Activated CD8-positive, alpha-beta memory T cell treated with anti-CD3 and anti-CD28 coated beads for 36 hours (primary cell): ENCODE measurements at regions not wholly inside any gene's neighbourhood (a gene's known extent, or its start where the extent isn't known, plus 50 kb on each side); places are given as distances from the start of the nearest gene placed in this dataset.
"Not testable (repeated sequence)": the region's sequence is repeated elsewhere in the genome, so short reads cannot be mapped to it uniquely, and the experiment has no call there.

Experiments used
- CTCF ChIA-PET: fragments of 350-600 bp; sonication (Branson Sonifier 250); formaldehyde crosslinking; loops from one replicate; lab custom pipeline; 2021; ENCODE audit warnings: antibody characterized with exemption; lab: Charles Lee
- POLR2A ChIA-PET: fragments of 350-600 bp; sonication (Branson Sonifier 250); formaldehyde crosslinking; loops from one replicate; lab custom pipeline; 2021; ENCODE audit warnings: antibody characterized with exemption; lab: Charles Lee

DNA sequence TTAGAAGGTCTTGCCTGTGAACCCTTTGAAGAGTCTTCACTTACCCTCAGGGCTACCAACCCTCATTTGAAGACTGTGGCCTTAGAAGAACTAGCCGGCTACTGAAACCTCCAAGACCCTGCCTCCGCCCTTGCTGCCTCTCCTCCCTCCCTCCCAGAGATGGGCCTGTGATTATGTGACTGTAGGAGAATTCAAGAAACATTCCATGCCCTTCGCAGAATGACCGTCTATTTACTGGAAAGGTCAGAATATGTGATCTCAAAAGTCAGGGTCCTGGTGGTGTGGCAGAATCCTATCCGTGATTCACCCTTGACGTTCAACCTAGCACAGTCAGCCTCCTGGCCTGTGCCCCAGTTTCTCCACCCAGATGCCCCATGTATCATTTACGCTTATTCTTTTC is 109.6 kb downstream of the CTNND1 start:
- POLR2A ChIA-PET: no interaction called here
- CTCF ChIA-PET: no interaction called here

DNA sequence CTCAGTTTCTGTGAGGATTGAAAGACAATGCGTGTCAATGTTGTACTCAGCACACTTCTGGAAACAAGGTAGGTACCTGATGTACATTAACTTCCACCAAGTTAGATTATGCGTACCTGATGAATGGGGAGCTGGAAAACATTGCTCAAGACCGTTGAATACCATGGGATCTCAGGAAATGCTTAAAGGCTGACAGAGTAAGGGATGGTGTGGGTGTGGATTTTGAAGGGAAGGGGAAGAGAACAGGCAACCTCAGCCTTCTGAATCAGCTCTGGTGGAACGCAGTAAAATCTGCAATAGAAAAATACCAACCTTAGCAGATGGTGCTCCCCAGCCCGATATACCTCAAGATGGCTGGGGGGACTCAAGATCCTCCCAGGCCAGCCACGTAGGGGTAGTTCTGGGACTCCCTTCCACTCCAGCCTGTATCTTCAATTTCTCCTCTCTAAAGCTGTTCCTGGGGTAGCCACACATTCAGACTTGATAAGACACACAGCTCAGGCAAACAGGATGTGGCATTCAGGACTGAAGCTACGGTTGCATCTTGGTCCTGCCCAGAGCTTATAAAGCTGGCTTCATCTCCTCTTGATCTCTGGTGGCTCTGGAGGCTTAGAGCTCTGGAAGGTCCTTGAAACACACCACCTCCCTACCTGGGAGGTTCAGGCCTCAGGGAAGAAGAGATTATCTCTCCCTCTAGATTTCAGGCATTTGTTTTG is 111.8 kb downstream of the CTNND1 start:
- CTCF ChIA-PET: no interaction called here
- POLR2A ChIA-PET: no interaction called here

DNA sequence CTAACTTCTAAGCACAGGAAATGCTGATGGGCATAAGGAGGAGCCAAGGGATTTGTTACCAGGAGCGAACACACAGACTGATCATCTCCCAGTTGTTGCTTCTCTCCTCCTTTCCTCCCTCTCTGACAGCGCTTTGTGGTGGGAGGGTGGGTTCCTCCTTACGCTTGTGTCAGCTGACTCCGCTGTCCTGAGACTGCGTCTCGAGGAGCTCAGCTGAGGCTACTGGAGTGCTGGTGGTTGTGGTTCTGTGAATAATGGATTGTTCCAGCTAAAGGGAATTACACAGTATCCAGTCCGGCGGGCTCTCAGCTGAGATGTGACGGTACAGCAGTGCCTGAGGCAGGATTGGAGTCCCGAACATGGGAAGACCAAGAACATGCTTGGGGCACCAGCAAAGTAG is 113.4 kb downstream of the CTNND1 start:
- POLR2A ChIA-PET: no interaction called here
- CTCF ChIA-PET: no interaction called here

DNA sequence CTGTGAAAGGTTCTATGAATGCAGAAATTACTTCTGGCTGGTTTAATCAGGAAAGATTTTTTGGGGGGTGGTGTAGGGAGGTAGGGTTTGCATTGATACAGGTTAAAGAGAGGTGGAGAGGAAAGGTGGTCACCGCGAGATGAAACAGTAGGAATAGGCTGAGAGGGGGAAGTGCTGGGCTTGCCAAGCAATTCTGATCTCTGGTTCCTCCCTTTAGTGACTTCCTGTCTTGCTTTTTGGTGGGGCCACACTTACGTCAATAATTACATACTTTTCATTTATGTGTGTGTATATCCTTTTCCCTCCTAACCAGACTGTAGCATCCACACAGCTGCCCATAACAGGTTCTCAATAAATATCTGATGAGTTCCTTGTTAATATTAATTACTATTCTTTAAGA is 120.0 kb downstream of the CTNND1 start:
- CTCF ChIA-PET: no interaction called here
- POLR2A ChIA-PET: no interaction called here

DNA sequence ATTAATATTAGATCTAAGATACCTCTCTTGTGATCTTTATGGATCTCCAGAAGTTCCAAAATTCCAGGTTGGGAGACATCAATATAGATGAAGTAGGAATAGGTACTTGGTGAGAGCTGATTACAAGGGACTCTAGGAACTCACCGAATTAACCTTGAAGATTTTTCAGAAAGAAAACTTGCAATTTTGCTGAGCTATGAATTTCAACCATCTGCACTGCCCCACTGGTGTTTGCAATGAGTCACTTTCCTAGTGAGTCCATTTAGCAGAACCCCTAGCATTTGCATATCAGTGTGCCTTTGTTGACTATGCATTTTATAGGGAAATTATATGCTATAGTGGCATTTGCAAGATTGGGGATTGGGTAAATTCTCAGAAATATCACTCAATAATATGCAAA is 122.0 kb downstream of the CTNND1 start:
- POLR2A ChIA-PET: interaction anchor here (0.7 kb wide), 1 partner anchor 1141 kb away, joined by 3 read pairs; no protein-coding TSS in a partner anchor
- CTCF ChIA-PET: no interaction called here

DNA sequence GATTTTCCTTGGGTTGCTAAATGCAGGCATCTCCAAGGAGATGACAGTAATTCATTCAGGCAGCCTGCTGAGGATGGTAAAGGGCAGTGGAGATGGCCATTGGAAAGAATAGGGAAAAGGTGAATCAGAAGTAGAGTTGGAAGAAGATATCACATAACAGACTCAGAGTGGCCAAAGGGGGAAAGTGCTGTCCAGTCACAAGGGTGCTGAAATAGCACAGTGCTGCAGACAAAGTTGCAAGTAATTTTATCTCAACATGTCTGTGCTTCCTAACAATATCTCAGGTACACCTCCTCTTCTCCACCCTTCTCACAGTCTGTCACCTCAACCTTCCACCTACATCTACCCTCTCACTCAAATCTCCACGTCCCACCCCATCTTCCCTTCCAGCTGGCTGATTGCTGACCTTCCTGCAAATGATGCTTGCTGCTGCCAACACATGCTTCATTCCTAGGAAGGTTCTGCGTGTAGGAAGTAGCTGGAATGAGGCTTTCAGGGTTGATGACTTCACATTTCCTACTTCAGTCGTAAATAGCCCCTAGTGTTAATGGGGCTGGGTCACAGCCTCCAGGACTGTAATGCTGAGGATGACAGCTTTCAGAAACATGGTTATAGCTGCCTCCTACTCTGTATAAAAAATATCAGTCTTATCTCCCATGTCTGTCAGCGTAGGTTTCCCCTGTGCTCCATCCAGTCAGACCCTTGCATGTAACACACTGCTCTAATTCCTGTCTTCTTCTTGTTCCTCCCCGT is 123.9 kb downstream of the CTNND1 start:
- ChIA-PET POLR2A (no interaction called here), CTCF (no interaction called here)

DNA sequence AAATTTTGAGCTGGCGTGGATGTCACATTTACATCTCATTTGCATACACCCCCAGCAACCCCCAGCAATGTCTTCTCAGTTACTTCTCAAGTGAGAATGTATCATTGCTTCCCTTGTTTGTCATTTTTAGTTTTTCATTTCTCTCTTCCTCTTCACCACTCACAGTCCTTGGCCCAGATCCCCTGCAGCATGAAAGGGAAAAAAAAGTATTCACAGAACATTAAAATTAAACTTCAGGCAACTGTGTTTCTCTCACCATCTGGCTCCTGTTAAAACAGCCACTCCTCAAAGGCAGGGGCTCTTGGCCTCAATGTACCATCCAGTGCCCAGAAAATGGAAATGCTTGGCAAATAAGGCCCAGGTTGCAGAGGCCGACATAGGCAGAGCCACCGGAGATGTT is 126.8 kb downstream of the CTNND1 start:
- ChIA-PET POLR2A (no interaction called here), CTCF (interaction anchor here (0.7 kb wide), 1 partner anchor 548 kb away, joined by 3 read pairs; no protein-coding TSS in a partner anchor)

DNA sequence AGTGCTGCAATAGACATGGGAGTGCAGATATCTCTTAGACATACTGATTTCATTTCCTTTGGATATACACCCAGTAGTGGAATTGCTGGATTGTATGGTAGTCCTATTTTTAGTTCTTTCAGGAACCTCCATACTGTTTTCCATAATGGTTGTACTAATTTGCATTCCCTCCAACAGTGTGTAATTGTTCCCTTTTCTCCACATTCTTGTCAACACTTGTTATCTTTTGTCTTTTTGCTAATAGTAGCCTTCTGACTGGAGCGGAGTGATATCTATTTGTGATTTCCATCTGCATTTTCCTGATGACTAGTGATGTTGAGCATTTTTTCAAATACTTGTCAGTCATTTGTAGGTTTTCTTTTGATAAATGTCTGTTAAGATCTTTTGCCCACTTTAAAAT is 128.9 kb downstream of the CTNND1 start:
- POLR2A ChIA-PET: no interaction called here
- CTCF ChIA-PET: no interaction called here

DNA sequence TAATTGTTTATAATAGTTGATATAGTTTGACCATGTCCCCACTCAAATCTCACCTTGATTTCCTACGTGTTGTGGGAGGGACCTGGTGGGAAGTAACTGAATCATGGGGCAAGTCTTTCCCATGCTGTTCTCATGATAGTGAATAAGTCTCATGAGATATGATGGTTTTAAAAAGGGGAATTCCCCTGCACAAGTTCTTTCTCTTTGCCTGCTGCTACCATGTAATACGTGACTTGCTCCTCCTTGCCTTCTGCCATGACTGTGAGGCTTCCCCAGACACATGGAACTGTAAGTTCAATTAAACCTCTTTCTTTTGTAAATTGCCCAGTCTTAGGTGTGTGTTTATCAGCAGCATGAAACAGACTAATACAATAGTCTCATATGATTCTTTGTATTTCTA is 130.5 kb upstream of the OR9Q1 start:
- CTCF ChIA-PET, POLR2A ChIA-PET: not testable (repeated sequence)

DNA sequence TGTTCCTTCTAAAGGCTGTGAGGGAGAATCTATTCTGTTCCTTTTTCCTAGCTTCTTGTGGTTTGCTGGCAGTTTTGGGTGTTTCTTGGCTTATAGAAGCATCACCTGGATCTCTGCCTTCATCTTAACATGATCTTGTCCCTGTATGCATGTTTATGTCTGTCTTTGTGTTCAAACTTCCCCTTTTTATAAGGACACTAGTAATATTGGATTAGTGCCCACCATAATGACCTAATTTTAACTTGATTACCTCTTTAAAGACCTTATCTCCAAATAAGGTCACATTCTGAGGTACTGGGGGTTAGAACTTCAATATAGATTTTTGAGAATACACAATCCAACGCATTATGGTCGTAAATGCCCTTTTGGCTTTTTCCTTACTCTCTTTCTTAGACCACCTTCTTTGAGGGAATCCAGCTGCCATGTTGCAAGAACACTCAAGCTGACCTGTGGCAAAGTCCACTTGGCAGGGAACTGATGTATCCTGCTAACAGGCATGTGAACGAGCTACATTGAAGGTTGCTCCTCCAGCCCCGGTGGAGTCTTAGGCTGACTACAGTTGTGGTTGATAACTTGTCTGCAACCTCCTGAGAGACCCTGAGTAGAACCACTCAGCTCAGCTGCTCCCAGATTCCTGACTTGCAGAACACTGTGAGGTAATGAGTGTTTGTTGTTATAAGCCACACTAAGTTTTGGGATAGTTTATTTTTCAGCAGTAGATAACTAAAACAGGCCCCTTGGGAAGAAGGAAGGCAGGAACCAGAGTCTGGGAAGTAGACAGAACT is 127.1 kb upstream of the OR9Q1 start:
- ChIA-PET CTCF (no interaction called here), POLR2A (interaction anchor here (0.6 kb wide), 1 partner anchor 89 kb away, joined by 3 read pairs; no protein-coding TSS in a partner anchor)

DNA sequence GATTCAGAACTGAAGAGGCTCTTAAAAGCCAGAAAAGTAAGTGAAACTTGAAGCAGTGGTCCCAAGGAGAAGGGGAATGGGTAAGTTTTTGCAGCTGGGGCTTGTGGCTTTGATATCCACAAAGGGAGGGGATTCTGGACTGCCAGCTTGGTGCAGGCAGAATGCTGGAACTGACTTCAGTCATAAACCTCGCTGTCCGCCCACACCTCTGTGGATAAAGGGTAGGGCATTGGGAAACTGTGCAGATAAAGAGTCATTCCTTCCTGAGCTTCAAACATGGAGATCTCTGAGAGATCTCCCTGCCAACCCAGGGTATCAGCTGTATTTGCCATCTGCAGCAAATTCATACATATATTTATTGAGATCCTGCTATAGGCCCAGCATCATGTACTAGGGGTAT is 124.3 kb upstream of the OR9Q1 start:
- POLR2A ChIA-PET: no interaction called here
- CTCF ChIA-PET: no interaction called here

DNA sequence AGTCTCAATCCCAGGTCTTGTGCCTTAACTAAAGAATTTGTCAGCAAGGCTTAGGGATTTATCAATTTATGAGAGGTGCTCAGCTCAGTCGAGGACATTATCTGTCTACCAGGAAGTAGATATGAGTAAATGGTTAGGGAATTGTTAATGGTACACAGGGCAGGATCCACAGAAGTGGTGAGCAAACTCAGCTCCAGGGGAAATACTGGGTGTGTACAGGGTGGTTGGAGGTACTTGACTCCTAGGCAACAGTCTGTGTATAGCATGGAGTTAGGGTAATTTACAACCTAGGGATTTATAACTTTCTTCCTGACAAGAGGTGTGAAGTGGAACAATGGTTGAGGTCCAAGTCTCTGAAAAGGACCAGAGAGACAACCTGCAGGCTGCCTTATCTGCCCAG is 123.4 kb upstream of the OR9Q1 start:
- POLR2A ChIA-PET: no interaction called here
- CTCF ChIA-PET: interaction anchor here (0.7 kb wide), 1 partner anchor 18 kb away, joined by 3 read pairs; no protein-coding TSS in a partner anchor

DNA sequence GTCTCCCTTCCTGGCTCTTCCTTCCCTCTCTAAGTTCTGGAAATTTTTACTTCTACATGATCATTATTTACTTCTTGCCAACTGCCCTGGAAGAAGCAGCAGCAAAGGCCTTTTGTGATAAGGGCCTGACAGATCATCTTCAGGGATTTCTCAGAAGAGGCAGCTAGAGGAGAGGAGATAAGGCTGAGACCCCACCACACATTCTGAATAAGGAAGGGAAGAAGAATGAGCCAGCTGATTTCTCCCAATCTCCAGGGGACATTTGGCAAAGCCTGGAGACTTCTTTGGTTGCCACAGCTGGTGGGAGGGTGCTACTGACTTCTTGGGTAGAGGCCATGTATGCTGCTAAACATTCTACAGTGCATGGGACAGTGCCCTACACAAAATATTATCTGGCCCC is 122.4 kb upstream of the OR9Q1 start:
- POLR2A ChIA-PET: no interaction called here
- CTCF ChIA-PET: no interaction called here

DNA sequence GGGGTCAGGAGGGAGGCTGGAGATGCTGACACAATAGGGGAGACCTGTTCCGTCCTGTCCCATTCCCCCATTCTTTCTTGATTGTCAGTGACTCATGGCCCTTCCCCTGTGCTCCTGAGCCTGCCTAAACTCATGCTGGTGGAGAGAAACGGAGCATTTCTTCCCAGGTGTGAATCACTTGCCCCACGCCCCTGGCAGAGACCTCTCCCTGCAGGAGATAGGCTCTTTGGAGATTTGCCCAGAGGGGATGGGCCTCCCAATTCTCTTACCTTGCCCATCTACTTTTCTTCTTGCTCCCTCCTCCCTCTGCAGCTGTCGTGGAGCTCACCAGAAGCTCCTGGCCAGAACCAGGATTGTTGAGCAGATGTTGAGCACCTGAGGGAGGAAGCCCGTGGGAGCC is 121.9 kb upstream of the OR9Q1 start:
- CTCF ChIA-PET: no interaction called here
- POLR2A ChIA-PET: no interaction called here

DNA sequence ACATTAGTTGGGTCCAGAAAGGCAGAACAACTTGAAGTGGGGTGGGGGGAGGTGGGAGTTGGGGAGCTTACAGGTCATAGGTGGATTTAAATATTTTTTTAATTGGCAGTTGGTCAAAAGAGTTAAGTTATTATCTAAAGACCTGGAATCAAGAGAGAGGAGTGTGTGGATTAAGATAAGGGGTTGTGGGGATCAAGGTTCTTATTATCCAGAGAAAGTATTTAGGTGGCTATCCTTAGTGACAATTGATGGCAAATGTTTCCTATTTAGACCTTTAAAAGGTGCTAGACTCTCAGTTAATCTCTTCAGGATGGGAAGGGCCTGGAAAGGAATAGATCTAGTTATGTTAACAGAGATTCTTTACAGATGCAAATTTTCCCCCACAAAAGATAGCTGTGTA is 120.7 kb upstream of the OR9Q1 start:
- ChIA-PET POLR2A (no interaction called here), CTCF (no interaction called here)

DNA sequence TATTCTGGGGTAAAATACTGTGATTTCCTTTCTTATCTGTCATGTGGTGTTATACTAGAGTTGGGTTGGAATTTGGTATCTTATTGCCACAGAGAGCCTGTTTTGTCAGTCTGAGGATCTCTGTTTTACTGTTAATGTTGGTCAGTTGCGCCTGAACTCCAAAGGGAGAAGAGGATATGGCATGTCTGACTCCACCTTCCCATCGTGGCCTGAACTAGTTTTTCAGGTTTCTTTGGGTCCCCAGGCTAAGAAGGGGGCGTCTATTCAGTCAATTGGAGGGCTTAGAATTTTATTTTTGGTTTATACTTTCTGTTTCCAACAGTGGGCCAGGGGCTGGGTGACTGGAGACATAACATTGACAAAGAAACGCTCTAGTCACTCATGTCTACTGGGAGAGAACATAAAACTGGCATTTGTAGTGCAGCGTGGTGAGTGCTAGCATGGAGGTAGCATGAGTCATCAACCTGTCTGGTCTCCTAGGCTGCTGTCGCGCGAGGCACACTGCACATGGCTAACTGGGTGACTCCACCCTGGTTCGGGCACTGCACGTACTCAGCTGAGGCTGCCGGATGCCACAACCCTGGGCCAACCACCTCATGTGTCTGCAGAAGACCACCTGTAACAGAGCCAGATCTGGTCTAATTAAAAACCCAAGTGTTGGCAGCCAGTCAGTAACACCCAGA is 120.1 kb upstream of the OR9Q1 start:
- ChIA-PET POLR2A (no interaction called here), CTCF (no interaction called here)

DNA sequence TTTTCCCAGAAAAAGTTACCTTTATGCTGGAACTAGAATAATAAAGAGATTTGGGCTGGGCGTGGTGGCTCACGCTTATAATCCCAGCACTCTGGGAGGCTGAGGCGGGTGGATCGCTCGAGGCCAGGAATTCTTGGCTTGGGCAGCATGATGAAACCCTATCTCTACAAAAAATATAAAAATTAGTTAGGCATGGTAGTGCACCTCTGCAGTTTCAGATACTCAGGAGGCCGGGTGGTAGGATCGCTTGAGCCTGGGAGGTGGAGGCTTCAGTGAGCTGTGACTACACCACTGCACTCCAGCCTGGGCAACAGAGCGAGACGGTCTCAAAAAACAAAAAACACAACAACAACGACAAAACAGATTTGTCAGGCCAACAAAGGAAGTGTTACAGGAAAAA is 119.3 kb upstream of the OR9Q1 start:
- POLR2A ChIA-PET: no interaction called here
- CTCF ChIA-PET: no interaction called here

DNA sequence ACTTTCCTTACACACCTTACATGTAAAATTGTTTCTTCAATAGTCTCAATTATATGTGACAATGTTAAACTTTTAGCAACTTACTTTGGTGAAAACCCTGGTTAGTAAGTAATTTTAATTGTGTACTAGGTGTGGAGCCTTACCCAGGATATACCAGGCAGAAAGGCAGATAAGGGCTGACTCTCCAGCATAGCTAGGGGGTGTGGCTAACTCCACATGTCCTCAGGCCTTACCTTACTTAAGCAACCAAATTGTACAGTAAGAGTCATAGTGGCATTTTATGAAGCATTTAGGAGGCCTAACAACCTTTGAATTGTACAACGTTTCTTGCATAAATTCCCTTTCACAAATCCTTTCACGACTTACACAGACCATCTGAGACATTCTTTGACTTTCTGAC is 118.2 kb upstream of the OR9Q1 start:
- POLR2A ChIA-PET: no interaction called here
- CTCF ChIA-PET: no interaction called here

DNA sequence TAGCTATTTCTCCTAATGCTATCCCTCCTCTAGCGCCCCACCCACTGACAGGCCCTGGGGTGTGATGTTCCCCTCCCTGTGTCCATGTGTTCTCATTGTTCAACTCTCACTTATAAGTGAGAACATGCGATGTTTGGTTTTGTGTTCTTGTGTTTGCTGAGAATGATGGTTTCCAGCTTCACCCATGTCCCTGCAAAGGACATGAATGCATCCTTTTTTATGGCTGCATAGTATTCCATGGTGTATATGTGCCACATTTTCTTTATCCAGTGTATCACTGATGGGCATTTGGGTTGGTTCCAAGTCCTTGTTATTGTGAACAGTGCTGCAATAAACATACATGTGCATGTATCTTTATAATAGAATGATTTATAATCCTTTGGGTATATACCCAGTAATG is 115.3 kb upstream of the OR9Q1 start:
- POLR2A ChIA-PET, CTCF ChIA-PET: not testable (repeated sequence)

DNA sequence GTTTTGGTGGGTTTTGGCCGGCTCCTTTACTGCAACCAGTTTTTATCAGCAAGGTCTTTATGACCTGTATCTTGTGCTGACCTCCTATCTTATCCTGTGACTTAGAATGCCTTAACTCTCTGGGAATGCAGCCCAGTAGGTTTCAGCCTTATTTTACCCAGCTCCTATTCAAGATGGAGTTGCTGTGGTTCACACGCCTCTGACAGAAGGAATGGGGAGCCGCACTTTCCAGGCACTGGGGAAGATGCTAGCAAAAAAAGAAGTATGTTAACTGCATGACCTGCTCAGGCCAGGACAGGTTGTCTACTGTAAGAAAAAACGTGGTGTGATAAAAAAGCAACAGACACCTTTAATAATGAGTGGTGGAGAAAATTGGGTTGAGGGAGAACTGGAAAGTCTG is 112.2 kb upstream of the OR9Q1 start:
- POLR2A ChIA-PET, CTCF ChIA-PET: not testable (repeated sequence)
